CD4-positive, alpha-beta T cell treated with Interleukin-12 subunit alpha and Interleukin-12 subunit beta, for 1 hour (primary cell): ENCODE measurements at regions not wholly inside any gene's neighbourhood (a gene's known extent, or its start where the extent isn't known, plus 50 kb on each side); places are given as distances from the start of the nearest gene placed in this dataset.
"Not testable (repeated sequence)": the region's sequence is repeated elsewhere in the genome, so short reads cannot be mapped to it uniquely, and the experiment has no call there.

Source experiments
- DNase-seq: peaks from one replicate; pipeline ENCODE4 v3.0.0-alpha.2; 2020

- DNase-seq, result no peak
Measured at GRCh38 chr4:141464366-141464765, 172.0 kb upstream of the IL15 start.

- DNase-seq, result no peak
Measured at GRCh38 chr4:141465171-141465570, 171.2 kb upstream of the IL15 start.

GRCh38 chr4:141467225-141467624 is 169.2 kb upstream of the IL15 start:
- no peak for DNase-seq

GRCh38 chr4:141469392-141469791 is 167.0 kb upstream of the IL15 start:
- no peak for DNase-seq

- DNase-seq, result no peak
Measured at GRCh38 chr4:141473026-141473540, 163.3 kb upstream of the IL15 start.

GRCh38 chr4:141473952-141474351 is 162.4 kb upstream of the IL15 start:
- DNase-seq, result no peak

- DNase-seq, result no peak
Measured at GRCh38 chr4:141480950-141481349, 155.4 kb upstream of the IL15 start.

GRCh38 chr4:141484298-141484697 is 152.1 kb upstream of the IL15 start:
- DNase-seq, result not testable (repeated sequence)

- no peak for DNase-seq
Measured at GRCh38 chr4:141486375-141486997, 149.9 kb upstream of the IL15 start.

GRCh38 chr4:141497627-141498026 is 138.8 kb upstream of the IL15 start:
- DNase-seq, result no peak

- no peak for DNase-seq
Measured at GRCh38 chr4:141499261-141499853, 137.0 kb upstream of the IL15 start.

- DNase-seq, result no peak
Measured at GRCh38 chr4:141501395-141501794, 135.0 kb upstream of the IL15 start.

GRCh38 chr4:141501931-141502330 is 134.5 kb upstream of the IL15 start:
- no peak for DNase-seq

- DNase-seq, result no peak
Measured at GRCh38 chr4:141502755-141503154, 133.6 kb upstream of the IL15 start.

- DNase-seq, result no peak
Measured at GRCh38 chr4:141503260-141503659, 133.1 kb upstream of the IL15 start.

- no peak for DNase-seq
Measured at GRCh38 chr4:141511055-141511454, 125.3 kb upstream of the IL15 start.

GRCh38 chr4:141513866-141514265 is 122.5 kb upstream of the IL15 start:
- no peak for DNase-seq

- no peak for DNase-seq
Measured at GRCh38 chr4:141518222-141518621, 118.2 kb upstream of the IL15 start.

- no peak for DNase-seq
Measured at GRCh38 chr4:141524116-141524515, 112.3 kb upstream of the IL15 start.

- DNase-seq, result no peak
Measured at GRCh38 chr4:141524841-141525240, 111.5 kb upstream of the IL15 start.

- DNase-seq, result no peak
Measured at GRCh38 chr4:141530627-141531026, 105.8 kb upstream of the IL15 start.

- no peak for DNase-seq
Measured at GRCh38 chr4:141534985-141535384, 101.4 kb upstream of the IL15 start.

GRCh38 chr4:141538001-141538400 is 98.4 kb upstream of the IL15 start:
- DNase-seq, result no peak

- DNase-seq, result no peak
Measured at GRCh38 chr4:141540643-141541042, 95.7 kb upstream of the IL15 start.

- DNase-seq, result no peak
Measured at GRCh38 chr4:141541851-141542250, 94.5 kb upstream of the IL15 start.
